AG04450 (cell line): ENCODE measurements at regions not wholly inside any gene's neighbourhood (a gene's known extent, or its start where the extent isn't known, plus 50 kb on each side); places are given as distances from the start of the nearest gene placed in this dataset.
"Not testable (repeated sequence)": the region's sequence is repeated elsewhere in the genome, so short reads cannot be mapped to it uniquely, and the experiment has no call there.

Experiments
- CTCF ChIA-PET: fragments of 300-600, 350-600 bp; formaldehyde crosslinking; extraction: SDS; loops from one replicate; lab custom pipeline; 2022; ENCODE audit warnings: antibody characterized with exemption, inconsistent platforms; lab: Charles Lee
- POLR2A ChIA-PET: fragments of 350-600 bp; formaldehyde crosslinking; extraction: SDS; loops from one replicate; lab custom pipeline; 2021; ENCODE audit warnings: antibody characterized with exemption, inconsistent platforms; lab: Yijun Ruan, JAX
- DNase-seq: peaks from one replicate; pipeline ENCODE4 v3.0.0-alpha.2; 2011; ENCODE audit warnings: low read depth, low spot score
- H3K27ac ChIP-seq: one replicate; pipeline ENCODE4 v1.5.1; 2012; ENCODE audit warnings: low read depth, low read length, control low read depth
- H3K27me3 ChIP-seq: one replicate; pipeline ENCODE4 v1.6.0; 2012; ENCODE audit warnings: low read length; ENCODE audit not compliant: control insufficient read depth, insufficient read depth
- H3K4me3 ChIP-seq: 2 replicates; pipeline ENCODE4 v1.5.1; 2011; ENCODE audit warnings: mild to moderate bottlenecking, low read depth, low read length, control low read depth
- H3K9me3 ChIP-seq: 2 replicates; pipeline ENCODE4 v1.5.1; 2012; ENCODE audit warnings: low read length; ENCODE audit not compliant: control insufficient read depth, insufficient read depth
- CTCF ChIP-seq: IDR thresholded peaks from 2 replicates; pipeline ENCODE4 v1.5.1; 2011; ENCODE audit warnings: low read depth, low read length, control low read depth, inconsistent platforms

DNA sequence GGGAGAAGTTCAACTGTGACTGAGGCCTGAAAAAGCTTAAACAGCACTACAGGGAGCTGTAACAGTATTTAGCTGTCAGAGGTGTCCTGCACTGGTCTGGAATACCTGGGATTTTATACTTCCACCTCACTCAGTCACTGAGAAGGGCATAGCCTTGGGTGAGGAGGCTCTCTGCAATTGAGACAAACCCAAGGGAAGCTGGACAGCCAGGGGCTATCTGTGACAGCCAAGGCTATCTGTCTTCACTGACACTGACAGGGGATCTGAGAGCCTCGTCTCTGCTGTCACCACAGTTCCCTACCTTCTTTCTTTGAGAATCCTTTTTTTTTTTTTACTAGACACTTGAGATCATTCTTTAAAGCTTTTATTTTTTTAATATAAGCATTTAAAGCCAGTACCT is 356.2 kb upstream of the CD180 start:
- no peak for DNase-seq
- Histone ChIP-seq H3K4me3 (no peak overlapping the region), H3K27me3 (no peaks in the 10 kb centered on the region), H3K9me3 (no peaks in the 10 kb centered on the region), H3K27ac (no peak overlapping the region)
- ChIA-PET CTCF (no interaction called here), POLR2A (no interaction called here)
- no peak for TF ChIP-seq CTCF

- ChIA-PET POLR2A (no interaction called here), CTCF (no interaction called here)
- Histone ChIP-seq H3K27me3 (no peaks in the 10 kb centered on the region), H3K27ac (no peak overlapping the region), H3K9me3 (no peaks in the 10 kb centered on the region), H3K4me3 (no peak overlapping the region)
- DNase-seq, result no peak
- no peak for TF ChIP-seq CTCF
Observed at GRCh38 chr5:67549947-67550346, 353.3 kb upstream of the CD180 start.

DNA sequence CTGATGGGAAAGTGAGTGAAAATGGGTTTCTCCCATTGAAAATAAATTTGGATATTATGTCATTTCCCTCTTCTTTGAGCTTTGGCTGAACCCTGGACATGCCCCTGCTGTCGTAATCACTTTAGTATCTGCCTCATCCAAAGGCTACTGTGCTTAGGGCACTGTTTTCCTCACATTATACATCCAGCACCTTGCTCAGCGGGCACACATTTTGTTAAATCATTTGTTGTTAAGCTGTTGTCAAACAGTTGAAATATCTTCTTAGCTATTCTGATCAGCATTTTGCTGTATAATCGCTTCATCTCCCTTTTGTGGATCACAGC is 352.7 kb upstream of the CD180 start:
- no peak for TF ChIP-seq CTCF
- H3K9me3 ChIP-seq, result no peaks in the 10 kb centered on the region
- no peak overlapping the region for H3K27ac ChIP-seq
- CTCF ChIA-PET, result no interaction called here
- H3K27me3 ChIP-seq, result no peaks in the 10 kb centered on the region
- no peak overlapping the region for H3K4me3 ChIP-seq
- POLR2A ChIA-PET, result no interaction called here
- DNase-seq, result no peak

DNA sequence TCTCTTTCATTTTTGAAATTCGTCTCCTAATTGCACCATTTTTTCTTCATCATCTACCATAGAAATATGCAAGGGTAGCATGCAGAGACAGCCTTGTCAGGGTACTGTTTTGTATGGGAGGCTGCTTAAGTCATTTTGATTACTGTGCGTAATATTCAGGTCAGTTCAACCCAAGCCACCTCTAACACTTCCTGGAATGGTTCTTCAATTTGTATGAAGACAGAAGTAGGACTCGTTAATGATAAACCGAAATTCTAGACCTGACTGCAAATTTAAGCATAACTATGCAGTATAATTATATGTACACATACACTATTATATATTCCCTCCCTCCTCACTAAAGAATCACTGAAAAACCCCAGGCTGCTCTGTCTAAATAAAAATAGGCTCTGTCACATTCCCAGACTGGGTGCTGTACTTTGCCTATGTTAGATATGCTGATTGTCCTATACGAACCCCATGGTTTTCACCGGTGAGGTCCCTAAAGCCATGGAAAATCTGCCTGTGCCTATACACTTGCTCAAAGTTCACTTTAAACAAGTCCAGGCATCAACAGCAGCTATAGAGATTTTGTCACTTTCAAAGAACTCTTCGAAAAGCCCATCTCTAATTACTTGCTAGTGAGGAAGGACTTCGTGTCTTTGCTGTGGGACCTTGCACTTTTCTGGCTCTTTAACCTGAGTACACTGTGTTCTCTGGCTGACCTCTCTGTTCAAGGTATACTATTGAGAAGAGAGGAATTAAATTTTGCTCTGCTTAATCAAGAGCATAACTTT is 352.1 kb upstream of the CD180 start:
- no peaks in the 10 kb centered on the region for H3K9me3 ChIP-seq
- CTCF ChIA-PET, result no interaction called here
- DNase-seq, result no peak
- no peak for TF ChIP-seq CTCF
- POLR2A ChIA-PET, result no interaction called here
- H3K27me3 ChIP-seq, result no peaks in the 10 kb centered on the region
- no peak overlapping the region for H3K4me3 ChIP-seq
- H3K27ac ChIP-seq, result no peak overlapping the region

- no peak for DNase-seq
- no peak for TF ChIP-seq CTCF
- H3K27ac ChIP-seq, result no peak overlapping the region
- no peaks in the 10 kb centered on the region for H3K27me3 ChIP-seq
- H3K9me3 ChIP-seq, result no peaks in the 10 kb centered on the region
- H3K4me3 ChIP-seq, result no peak overlapping the region
- POLR2A ChIA-PET, result no interaction called here
- CTCF ChIA-PET, result no interaction called here
Observed at GRCh38 chr5:67547682-67548081, 351.1 kb upstream of the CD180 start.

GRCh38 chr5:67544942-67545341 is 348.3 kb upstream of the CD180 start:
- H3K9me3 ChIP-seq, H3K27me3 ChIP-seq, H3K27ac ChIP-seq, H3K4me3 ChIP-seq, DNase-seq, POLR2A ChIA-PET, CTCF ChIA-PET: not testable (repeated sequence)
